Epithelial cell of esophagus (primary cell): ENCODE measurements at regions not wholly inside any gene's neighbourhood (a gene's known extent, or its start where the extent isn't known, plus 50 kb on each side); places are given as distances from the start of the nearest gene placed in this dataset.
A peak's percentile ranks its signal among the peaks of the same experiment; 100 is the strongest.

Experiments used
- DNase-seq: peaks from one replicate; pipeline ENCODE4 v3.0.0; 2010; ENCODE audit warnings: low read depth
- H3K4me3 ChIP-seq: 2 replicates; pipeline ENCODE4 v1.5.1; 2011; ENCODE audit warnings: mild to moderate bottlenecking, low read length, control low read depth
- CTCF ChIP-seq: IDR thresholded peaks from 2 replicates; pipeline ENCODE4 v1.5.1; 2011; ENCODE audit warnings: low read depth, mild to moderate bottlenecking, low read length, control low read depth, inconsistent platforms; ENCODE audit not compliant: insufficient read depth; ENCODE audit errors: missing control alignments

GRCh38 chr2:123693836-123694235 lies 331.3 kb upstream of the CNTNAP5 start:
- no peak for DNase-seq
- no peak for TF ChIP-seq CTCF
- no peak overlapping the region for H3K4me3 ChIP-seq

GRCh38 chr2:123695426-123695825 lies 329.7 kb upstream of the CNTNAP5 start:
- peak; percentile 25 for DNase-seq
- no peak overlapping the region for H3K4me3 ChIP-seq
- TF ChIP-seq CTCF: no peak

GRCh38 chr2:123696021-123696420 lies 329.1 kb upstream of the CNTNAP5 start:
- DNase-seq: no peak
- H3K4me3 ChIP-seq: no peak overlapping the region
- no peak for TF ChIP-seq CTCF

GRCh38 chr2:123696799-123697410 lies 328.2 kb upstream of the CNTNAP5 start:
- no peak overlapping the region for H3K4me3 ChIP-seq
- DNase-seq: no peak
- no peak for TF ChIP-seq CTCF

GRCh38 chr2:123715467-123715982 lies 309.6 kb upstream of the CNTNAP5 start:
- DNase-seq: peak; percentile 63
- H3K4me3 ChIP-seq: no peak overlapping the region
- TF ChIP-seq CTCF: no peak

- no peak for TF ChIP-seq CTCF
- no peak overlapping the region for H3K4me3 ChIP-seq
- DNase-seq: no peak
Observed at GRCh38 chr2:123717636-123718334, 307.3 kb upstream of the CNTNAP5 start.

GRCh38 chr2:123720760-123721159 lies 304.3 kb upstream of the CNTNAP5 start:
- TF ChIP-seq CTCF: no peak
- peak; percentile 82 for DNase-seq
- no peak overlapping the region for H3K4me3 ChIP-seq
